Stimulated activated CD8-positive, alpha-beta memory T cell treated with anti-CD3 and anti-CD28 coated beads, Interleukin-7, amount 100 ng/mL, for 24 hours (primary cell): ENCODE measurements at regions not wholly inside any gene's neighbourhood (a gene's known extent, or its start where the extent isn't known, plus 50 kb on each side); places are given as distances from the start of the nearest gene placed in this dataset.
"Not testable (repeated sequence)": the region's sequence is repeated elsewhere in the genome, so short reads cannot be mapped to it uniquely, and the experiment has no call there.

Experiments used
- DNase-seq: peaks from one replicate; pipeline ENCODE4 v3.0.0-alpha.2; 2020; ENCODE audit warnings: low read depth

DNA sequence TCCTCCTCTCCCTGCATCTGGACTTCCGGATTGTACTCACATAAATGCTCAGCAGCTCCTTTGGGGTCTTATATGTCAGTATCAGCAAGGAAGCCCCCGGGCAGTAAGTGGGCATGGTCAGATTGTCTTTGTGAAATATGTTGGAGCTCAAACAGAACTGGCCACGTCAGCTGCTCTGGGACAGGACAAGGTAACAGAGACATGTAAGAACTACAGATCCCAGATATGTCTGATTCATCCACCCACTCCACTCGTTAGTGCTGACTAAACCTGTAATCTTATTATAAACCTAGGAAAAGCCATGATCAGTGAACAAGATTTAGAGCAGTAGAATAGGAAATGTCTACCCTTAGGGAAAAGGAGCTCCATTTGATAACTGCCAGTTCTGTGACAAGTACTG is 561.8 kb downstream of the CETN3 start:
- no peak for DNase-seq

DNA sequence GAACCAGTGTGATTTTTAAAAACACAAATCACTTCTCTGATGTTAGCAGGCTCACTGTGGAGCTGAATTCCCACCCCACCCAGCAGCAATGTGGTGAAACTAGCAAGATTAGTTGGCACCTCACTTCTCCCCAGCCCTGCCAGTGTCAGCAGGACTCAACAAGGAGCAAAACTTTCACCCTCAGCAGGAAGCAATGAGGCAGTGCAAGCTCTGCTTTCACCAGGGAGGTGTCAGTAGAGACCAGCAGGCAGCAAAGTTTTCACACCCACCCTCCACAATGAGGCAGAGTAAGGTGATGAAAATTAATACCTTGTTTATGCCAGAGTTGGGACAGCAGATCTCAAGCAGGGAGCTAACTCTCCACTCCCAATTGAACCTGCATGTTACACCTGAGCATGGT is 565.0 kb downstream of the CETN3 start:
- DNase-seq = no peak

DNA sequence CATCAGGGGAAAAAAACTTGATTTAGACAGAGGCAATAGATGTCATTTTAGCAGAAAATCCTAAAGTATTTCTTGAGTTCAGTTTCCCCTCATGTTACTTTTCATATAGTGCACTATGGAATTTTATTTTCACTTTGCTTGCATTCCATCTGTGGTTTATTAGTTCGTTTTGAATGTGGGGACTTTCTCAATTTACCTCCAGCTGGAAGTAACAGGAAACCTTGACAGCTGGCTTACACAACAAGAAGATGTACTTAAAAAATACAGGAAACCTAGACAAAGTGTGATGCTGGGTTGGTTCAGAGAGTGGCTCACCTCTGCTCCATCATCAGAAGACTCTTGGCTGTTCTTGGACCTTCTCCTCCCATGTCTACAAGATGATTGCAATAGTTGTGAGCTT is 567.0 kb downstream of the CETN3 start:
- no peak for DNase-seq

DNA sequence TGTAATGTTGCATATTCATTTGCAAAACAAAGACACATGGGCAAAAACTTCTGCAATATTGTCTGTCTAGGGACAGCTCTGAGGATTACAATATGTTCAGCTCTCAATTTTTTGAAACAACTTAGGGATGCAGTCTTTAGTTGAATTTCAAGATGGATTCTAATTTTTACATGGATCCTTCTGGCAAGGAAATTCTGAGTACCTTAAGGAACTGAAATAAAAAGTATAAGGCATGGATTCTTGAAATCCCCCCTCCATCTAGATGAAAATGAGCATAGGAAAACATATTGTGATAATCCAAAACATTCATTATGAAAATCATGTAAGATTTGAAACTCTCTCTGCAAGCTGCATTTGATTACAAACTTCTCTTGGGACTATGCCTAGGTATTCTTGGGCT is 568.6 kb downstream of the CETN3 start:
- DNase-seq = no peak

DNA sequence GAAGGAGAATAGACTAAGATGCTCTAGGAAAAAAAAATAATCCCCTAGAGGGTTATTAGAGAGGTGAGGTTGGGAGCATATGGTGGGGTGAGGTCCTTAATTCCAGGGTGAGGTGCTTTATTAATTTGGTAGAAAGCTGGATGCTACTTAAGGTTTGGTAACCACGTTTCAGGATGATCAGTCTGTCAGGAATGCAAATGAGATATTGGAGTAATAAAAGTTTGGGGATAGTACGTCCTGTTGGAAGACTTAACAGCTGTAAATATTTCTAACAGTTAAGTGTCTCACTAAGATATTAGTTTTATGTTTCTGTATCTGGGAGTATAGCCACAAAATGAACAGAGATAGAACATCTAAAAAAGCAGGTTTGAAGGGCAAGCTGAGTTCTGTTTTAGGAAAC is 578.9 kb downstream of the CETN3 start:
- no peak for DNase-seq

DNA sequence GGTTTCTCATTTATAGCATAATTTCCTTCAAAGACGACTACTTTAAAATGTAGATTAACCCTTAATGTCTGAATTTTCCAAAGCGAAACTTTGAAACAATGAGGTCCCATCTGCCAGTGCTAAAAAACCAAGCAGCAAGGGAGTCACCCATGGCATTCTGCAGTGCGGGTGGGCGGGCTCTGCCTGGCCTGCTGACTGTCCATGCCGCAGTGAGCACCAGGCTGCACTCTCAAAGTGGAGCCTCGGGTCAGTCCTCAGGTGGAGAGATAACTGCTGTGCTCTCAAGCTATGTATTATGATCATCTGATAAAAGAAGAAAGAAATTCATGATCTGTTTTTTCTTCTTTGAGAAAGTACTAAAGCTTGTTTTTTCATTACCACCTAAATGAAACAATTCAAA is 581.6 kb downstream of the CETN3 start:
- no peak for DNase-seq

DNA sequence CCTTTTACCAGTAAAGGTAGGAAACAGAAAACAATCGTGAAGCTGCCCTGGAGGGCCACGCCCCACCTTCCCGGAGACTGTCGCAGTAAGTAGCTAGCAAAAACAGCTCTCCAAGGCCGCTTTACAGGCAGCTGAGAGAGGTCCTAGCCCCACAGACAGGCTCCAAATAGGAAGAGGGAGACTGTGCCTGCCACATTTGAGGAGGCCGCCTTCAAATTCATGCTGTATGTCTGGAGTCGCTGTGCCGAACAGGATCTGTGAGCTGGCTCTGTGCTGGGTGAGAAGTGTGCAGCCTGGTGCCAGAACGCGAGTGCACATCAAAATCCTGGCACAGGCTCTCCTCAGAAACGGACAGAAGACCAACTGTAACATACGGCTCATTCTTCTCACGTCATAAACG is 582.2 kb downstream of the CETN3 start:
- no peak for DNase-seq

DNA sequence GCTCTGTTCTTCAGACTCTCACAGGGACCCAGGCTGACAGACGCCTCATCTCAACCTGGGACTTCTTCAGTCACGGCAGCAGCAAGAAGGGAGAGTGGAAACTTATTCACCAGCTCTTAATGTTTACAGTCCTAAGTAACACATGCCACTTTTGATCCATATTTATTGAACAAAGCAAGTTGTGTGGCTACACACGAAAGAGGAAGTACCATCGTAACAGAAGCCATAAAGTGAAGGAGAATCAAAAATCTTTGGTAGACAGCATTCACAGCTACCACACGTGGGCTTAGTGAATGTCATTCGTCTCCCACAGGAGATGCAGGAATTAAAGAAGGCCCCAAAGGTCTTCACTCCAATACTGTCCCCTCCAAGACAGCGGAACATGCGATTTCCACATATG is 582.6 kb downstream of the CETN3 start:
- DNase-seq = no peak

DNA sequence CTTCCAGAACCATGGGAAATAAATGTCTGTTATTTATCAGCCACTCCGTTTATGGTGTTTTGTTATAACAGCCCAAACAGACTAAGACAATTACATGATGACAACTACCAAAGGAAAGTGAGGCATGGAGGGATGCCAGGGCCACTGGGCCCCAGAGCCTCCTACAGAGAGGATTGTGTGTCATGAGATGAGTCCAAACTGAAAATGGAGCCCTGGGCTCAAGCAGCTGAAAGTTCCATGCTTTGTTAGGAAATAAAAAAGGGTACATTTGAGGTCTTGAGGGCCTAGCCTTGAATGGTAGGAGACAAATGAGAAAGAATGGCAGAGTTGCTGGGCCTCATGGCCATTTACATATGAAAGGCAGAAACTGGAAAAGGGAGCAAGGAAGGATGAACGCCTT is 586.5 kb downstream of the CETN3 start:
- DNase-seq = no peak

DNA sequence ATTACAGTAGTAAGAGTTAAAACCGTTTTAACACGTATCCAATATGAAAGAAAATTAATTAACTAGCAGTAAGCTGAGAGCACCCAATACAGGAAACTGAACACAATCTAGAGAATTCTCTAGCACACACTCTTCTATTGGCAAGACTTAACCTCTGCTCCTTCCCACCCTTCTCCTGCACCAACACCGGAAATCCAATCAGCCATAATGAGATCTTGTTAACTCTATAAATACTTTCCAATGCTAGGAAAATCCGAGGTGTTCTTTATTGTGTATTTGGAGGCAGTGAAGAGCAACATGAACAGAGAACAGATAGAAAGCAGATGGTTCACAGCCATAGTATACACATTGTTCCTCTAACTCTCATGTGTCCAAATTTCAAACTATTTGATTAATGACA is 591.7 kb downstream of the CETN3 start:
- DNase-seq = no peak

DNA sequence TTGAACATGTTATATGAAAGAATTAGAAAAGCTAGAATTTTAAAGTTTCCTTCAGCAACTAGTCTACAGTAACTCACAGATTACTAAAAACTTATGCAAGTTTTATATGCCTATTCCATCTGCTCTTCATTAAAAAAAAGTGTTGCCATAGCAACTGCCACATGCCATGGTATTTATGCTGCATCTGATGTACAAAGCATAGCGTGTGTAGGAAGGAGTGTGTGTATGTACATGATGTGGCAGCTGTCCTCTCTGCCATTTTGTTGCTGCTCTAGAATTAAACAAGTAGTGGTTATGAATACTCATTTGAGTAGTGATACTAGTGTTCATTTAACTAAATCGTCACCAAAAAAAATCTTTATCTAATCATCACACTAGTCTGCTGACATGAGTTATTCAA is 593.5 kb downstream of the CETN3 start:
- DNase-seq = no peak

DNA sequence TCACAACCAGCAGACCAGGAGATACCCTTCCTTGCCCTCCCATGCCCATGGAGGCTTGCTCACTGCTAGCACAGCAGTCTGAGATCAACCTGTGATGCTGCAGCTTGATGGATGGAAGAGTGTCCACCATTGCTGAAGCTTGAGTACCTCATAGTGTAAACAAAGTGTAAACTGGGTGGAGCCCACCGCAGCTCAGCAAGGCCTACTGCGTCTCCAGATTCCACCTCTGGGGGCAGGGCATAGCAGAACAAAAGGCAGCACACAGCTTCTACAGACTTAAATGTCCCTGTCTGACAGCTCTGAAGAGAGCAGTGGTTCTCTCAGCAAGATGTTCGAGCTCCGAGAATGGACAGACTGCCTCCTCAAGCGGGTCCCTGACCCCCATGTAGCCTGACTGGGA is 608.8 kb downstream of the CETN3 start:
- not testable (repeated sequence) for DNase-seq

DNA sequence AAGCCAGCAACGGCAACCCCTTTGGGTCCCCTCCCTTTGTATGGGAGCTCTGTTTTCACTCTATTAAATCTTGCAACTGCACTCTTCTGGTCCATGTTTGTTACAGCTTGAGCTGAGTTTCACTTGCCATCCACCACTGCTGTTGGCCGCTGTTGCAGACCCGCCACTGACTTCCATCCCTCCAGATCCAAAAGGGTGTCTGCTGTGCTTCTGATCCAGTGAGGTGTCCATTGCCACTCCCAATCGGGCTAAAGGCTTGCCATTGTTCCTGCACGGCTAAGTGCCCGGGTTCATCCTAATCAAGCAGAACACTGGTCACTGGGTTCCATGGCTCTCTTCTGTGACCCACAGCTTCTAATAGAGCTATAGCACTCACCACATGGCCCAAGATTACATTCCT is 615.1 kb downstream of the CETN3 start:
- not testable (repeated sequence) for DNase-seq

DNA sequence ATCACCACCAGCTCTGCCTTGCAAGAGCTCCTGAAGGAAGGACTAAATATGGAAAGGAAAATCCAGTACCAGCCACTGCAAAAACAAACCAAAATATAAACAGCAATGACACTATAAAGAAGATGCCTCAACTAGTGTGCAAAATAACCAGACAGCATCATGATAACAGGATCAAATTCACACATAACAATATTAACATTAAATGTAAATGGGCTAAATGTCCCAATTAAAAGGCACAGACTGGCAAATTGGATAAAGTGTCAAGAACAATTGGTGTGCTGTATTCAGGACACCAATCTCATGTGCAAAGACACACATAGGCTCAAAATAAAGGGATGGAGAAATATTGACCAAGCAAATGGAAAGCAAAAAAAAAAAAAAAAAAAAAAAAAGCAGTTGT is 629.8 kb downstream of the CETN3 start:
- DNase-seq = not testable (repeated sequence)

DNA sequence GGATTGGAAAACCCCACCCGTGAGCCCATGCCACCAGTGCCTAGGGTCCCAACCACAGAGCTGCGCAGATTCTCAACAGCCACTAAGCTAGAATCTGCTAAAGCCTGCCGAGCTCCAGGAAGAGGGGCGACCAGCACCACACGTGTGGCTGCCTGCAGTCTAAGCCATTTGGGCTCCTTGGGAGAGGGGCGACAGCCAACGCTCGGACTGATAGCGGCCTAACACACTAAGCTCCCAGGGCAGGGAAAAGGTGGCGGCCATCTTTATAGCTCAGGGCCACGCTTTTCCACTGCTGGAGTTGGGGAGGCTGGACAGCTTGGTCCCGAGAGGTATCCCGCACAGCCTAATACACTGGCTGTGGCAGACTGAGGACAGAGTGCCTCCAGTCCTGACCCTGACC is 631.8 kb downstream of the CETN3 start:
- DNase-seq = no peak

DNA sequence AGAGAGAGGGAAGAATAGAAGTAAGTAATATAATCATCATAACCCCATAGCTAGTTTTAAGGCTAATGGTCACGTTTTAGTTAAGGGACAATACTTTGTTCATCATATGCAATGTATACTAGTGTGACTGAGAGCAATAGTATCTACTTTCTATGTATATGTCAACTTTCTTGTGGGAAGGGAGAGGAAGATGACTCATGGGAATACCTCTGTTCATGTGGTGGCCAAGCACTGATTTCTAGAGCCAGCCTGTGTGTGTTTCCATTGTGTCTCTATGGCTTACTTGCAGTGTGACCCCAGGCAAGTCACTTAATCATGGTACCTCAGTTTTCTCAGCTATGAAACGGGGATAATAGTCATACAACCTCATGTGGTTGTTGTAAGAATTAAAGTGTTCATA is 639.6 kb downstream of the CETN3 start:
- no peak for DNase-seq

DNA sequence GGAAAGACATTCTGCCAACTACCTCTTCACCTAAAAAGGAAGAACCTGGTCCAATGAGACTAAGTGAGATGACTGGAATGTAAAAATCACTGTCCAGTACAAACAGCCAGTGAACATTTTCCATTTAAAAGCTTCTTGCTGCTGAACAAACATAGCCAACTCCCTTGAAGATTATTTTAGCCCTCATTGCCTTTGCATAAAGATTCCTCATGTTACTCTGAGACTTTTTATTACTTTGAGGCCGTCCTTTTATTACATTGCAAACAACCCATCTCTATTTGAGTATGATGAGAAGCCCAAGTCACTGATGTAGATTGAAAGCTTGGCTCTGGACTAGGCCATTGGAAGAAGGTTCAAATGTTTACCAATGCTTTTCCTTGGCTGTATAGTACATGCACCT is 649.8 kb downstream of the CETN3 start:
- no peak for DNase-seq

DNA sequence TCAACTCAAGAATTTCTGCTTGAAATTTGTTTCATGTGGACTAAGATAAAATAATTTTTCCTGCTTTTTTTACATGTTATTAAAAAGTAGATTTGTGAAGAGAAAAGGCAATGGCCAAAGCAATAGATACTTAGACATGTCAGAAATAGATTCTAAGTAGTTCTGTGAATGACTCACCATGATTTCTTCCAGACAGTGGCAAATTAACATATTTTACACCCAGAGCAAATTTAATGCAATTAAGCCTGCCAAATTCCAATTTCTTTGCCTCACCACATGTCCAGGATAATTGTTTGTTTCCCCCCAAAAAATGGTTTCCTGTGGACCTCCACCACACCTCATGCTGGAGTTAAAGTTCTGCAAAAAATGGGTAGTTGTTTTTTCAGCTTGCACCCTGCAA is 651.4 kb downstream of the CETN3 start:
- no peak for DNase-seq

DNA sequence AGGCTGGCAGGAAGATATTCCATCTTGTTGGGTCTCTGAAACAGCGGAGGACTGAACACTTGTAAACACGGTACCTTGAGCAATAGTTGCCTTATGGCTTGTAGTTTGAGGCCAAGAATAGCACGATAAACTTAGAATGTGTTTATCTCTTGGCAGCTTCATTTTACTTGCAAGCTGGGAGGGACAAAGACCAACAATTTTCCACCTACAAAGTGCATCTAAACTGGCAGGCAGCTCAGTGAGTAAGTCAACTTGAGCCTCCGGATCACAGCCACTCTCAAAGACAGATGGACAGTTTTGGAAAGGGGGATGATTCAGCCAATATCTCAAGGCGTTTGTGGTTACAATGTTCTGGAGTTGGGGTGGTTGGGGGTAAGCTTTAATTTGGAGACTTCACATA is 652.6 kb downstream of the CETN3 start:
- DNase-seq = no peak

DNA sequence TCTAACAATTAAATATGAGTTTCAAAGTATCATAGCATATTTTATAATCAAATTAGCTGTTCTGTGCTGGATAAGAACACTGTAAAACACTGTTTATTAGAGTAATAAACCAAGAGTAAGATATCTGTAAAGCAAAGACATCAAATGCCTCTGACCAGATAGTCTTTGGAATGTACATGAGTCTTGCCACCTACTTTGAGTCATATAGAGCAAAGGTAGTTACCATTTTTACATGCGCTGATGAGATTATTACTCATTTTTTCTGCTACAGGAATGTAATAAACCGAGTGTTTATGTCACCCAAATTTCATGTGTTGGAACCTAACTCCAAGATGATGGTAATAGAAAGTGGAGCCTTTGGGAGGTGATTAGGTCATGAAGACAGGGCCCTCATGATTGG is 654.5 kb downstream of the CETN3 start:
- no peak for DNase-seq

DNA sequence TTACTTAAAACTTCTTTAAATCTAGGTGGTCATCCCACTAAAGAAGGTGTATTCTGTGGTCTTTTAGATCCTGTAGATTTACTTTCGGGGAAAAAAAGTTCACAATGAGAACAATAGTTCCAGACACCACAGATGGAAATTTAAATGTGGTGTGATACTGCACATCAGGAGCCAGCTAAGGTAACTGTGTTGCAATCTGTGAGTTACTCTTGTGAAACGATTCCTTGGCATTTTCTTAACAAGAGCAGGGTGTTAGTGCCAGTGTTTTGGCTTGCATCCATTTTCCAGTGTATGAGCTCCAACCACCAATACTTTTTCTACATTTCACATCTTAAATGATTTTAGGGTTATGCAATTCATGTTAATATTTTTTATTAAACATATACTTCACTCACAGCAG is 674.5 kb downstream of the CETN3 start:
- DNase-seq = no peak

DNA sequence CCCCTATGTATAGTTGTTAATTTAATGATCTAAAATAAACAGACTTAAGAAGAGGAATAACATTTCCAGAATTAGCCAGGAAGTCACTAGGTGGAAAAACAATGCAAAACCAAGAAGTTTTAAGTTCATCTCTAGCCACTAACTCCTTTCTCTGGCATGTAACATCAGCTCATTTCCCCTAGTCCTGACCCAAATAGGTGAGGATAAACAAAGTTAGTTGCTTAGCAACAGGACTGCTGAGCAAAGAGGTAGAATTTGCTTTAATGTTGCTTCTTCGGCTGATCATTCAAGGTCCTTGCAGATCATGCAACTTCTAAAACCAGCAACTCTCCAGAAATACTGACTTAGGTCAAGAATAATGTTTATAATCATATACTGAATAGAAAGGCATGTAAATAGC is 675.8 kb downstream of the CETN3 start:
- DNase-seq = no peak

DNA sequence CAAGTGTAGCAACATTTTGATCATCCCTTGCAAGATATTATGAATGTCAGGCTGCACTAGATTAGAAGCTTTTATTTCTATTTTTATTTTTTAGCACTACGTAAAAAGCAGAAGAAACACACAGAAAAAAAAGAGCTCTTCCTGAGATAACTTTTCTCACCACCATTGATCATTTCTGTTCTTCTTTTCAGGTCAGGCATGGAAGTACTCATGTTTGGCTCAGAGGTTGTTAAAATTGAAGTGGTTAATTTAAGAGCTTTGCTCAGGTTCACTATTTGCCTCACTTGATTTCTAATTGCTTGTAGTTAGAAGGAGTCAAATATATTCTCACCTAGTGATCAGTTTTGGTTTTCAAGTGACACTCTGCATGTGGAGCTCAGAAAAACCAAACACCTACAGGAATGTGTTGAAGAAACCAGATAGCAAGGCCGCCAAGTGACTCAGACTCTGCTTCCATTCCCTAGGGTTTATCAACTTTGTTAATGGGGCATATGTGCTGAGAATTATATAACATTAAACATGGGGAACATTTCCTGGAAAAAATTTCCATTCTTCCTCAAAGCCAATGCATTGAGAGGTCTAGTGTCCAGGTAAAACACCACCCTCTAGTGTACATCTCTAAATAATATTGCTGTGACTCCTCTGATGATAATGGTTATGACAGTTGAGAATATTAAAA is 679.8 kb downstream of the CETN3 start:
- DNase-seq = no peak

DNA sequence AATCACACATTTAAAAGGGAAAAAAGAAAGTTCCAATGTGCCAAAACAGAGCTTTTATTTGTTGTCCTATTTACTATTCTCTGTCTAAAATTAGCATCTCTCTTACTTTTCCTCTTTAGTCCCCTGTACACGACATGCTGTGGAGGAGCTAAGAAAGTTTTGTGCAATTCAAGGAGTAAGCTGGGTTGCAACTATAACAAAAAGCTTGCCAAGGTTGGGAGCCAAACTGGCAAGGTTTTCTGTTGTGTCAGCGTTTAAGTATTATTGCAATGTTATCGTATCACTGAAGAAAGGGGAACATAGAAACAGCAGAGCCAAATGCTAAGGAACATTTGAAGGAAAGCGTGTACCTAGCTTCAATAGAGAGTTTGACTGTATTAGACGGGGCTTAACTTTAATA is 680.8 kb downstream of the CETN3 start:
- no peak for DNase-seq

DNA sequence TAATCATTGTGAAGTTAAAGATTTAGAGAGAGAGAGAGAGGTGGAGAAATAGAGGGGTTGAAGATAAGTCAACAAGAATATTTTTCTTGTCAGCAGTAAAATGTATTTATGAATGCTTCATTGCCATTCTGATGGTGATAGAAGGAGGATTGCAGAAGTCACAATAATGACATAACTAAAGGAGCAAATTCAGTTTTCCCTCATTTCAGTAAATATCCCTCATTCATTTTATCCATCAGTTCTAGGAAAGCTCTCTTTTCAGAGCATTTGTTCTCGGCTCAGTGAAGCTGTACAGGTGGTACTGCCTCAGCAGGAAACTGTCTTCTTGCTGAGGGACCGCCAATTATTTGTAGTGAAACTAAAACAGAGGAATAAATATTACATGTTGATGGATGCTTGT is 681.4 kb downstream of the CETN3 start:
- no peak for DNase-seq
